Liver (tissue), 8 donors: ENCODE measurements at regions not wholly inside any gene's neighbourhood (a gene's known extent, or its start where the extent isn't known, plus 50 kb on each side); places are given as distances from the start of the nearest gene placed in this dataset.
A peak's percentile ranks its signal among the peaks of the same experiment; 100 is the strongest.

Source experiments
- DNase-seq: peaks from one replicate; pipeline ENCODE4 v3.0.0-alpha.2; 2017; ENCODE audit warnings: low spot score
- H3K27ac ChIP-seq, 2 donors: one replicate each; pipeline ENCODE4 v1.7.0; 2013; ENCODE audit warnings: inconsistent platforms in 2 of 2, low read length in 2 of 2, control low read depth in 1 of 2, low read depth in 1 of 2, mild to moderate bottlenecking in 1 of 2
- H3K27me3 ChIP-seq, 4 donors: one replicate each; pipeline versions ENCODE4 v1.6.1 to v1.7.0; 2013; ENCODE audit warnings: low read length in 3 of 4, inconsistent platforms in 1 of 4, mild to moderate bottlenecking in 1 of 4, moderate library complexity in 1 of 4; ENCODE audit not compliant: control insufficient read depth in 4 of 4, insufficient read depth in 4 of 4
- H3K36me3 ChIP-seq, 4 donors: one replicate each; pipeline versions ENCODE4 v1.6.1 to v1.7.0; 2013; ENCODE audit warnings: low read length in 3 of 4, mild to moderate bottlenecking in 3 of 4, low read depth in 1 of 4, moderate library complexity in 1 of 4; ENCODE audit not compliant: control insufficient read depth in 4 of 4, insufficient read depth in 3 of 4
- H3K4me1 ChIP-seq, 4 donors: one replicate each; pipeline versions ENCODE4 v1.6.1 to v1.7.0; 2013; ENCODE audit warnings: low read length in 3 of 4, mild to moderate bottlenecking in 3 of 4, moderate library complexity in 1 of 4; ENCODE audit not compliant: control insufficient read depth in 4 of 4, insufficient read depth in 4 of 4
- H3K4me3 ChIP-seq, 3 donors: one replicate each; pipeline versions ENCODE4 v1.6.1 to v1.7.0; 2013; ENCODE audit warnings: low read length in 3 of 3, control low read depth in 1 of 3, low read depth in 1 of 3, mild to moderate bottlenecking in 1 of 3
- H3K9ac ChIP-seq, 2 donors: one replicate each; pipeline ENCODE4 v1.7.0; 2013; ENCODE audit warnings: low read length in 2 of 2, mild to moderate bottlenecking in 2 of 2, moderate library complexity in 2 of 2, control low read depth in 1 of 2, low read depth in 1 of 2
- H3K9me3 ChIP-seq, 4 donors: one replicate each; pipeline versions ENCODE4 v1.6.1 to v1.7.0; 2013; ENCODE audit warnings: low read length in 3 of 4; ENCODE audit not compliant: control insufficient read depth in 4 of 4
- CTCF ChIP-seq: fragments of 150-350 bp; IDR thresholded peaks from 2 replicates; pipeline ENCODE4 v1.5.1; 2017; ENCODE audit warnings: improper control_type of control experiment, low read depth, low read length; ENCODE audit not compliant: missing input control
- FOXA1 ChIP-seq: IDR thresholded peaks from 2 replicates; pipeline ENCODE4 v1.6.1; 2016; ENCODE audit warnings: antibody characterized with exemption
- JUND ChIP-seq, 2 donors: IDR thresholded peaks; 2 replicates each; pipeline ENCODE4 v1.6.1; 2016; ENCODE audit warnings: antibody characterized with exemption in 2 of 2
- MAX ChIP-seq: IDR thresholded peaks from 2 replicates; pipeline ENCODE4 v1.6.1; 2016; ENCODE audit warnings: antibody characterized with exemption
- RAD21 ChIP-seq, 2 donors: IDR thresholded peaks; 2 replicates each; pipeline ENCODE4 v1.6.1; 2016; ENCODE audit warnings: antibody characterized with exemption in 2 of 2, mild to moderate bottlenecking in 2 of 2
- REST ChIP-seq: IDR thresholded peaks from 2 replicates; pipeline ENCODE4 v1.6.1; 2016; ENCODE audit warnings: antibody characterized with exemption, mild to moderate bottlenecking
- RXRA ChIP-seq, 2 donors: IDR thresholded peaks; 2 replicates each; pipeline ENCODE4 v1.6.1; 2017 to 2018; ENCODE audit warnings: antibody characterized with exemption in 2 of 2, mild to moderate bottlenecking in 1 of 2
- TAF1 ChIP-seq: conservative IDR thresholded peaks from 2 replicates; pipeline ENCODE4 v1.6.1; 2016; ENCODE audit warnings: antibody characterized with exemption, mild to moderate bottlenecking
- YY1 ChIP-seq: IDR thresholded peaks from 2 replicates; pipeline ENCODE4 v1.6.1; 2016; ENCODE audit warnings: antibody characterized with exemption, mild to moderate bottlenecking
- WGBS: extraction: QIAGEN DNeasy Blood & Tissue Kit; methylation state at CpG from one replicate; pipeline ENCODE4 v1.1.7; 2013; 5-methylcytosine and 5-hydroxymethylcytosine counted together
- donor health status: healthy.
- donor health status: healthy.
- donor health status: healthy.
- donor health status: healthy.
- donor health status: healthy.

- H3K4me1 ChIP-seq, result no peaks in the 10 kb centered on the region
- H3K27me3 ChIP-seq, result no peaks in the 10 kb centered on the region
- H3K36me3 ChIP-seq, result no peaks in the 10 kb centered on the region
- no peak overlapping the region for H3K9ac ChIP-seq
- no peak for TF ChIP-seq FOXA1
- no peak for TF ChIP-seq MAX
- TF ChIP-seq CTCF, result no peak
- no peak for TF ChIP-seq TAF1
- TF ChIP-seq JUND (IDR thresholded peaks at IDR 0.05), result no peak
- no peak for TF ChIP-seq RAD21 (IDR thresholded peaks at IDR 0.05)
- no peak for TF ChIP-seq YY1
- no peak overlapping the region for H3K27ac ChIP-seq
- H3K4me3 ChIP-seq, result no peak overlapping the region
- DNase-seq, result no peak
- no peaks in the 10 kb centered on the region for H3K9me3 ChIP-seq
- WGBS, result 92% methylated on average over 5 of the region's 5 CpGs
Measured at GRCh38 chr9:99399474-99399873, 177.4 kb downstream of the SEC61B start.

GRCh38 chr9:99400184-99400731 is 178.2 kb downstream of the SEC61B start:
- H3K9ac ChIP-seq, result no peak overlapping the region
- H3K27me3 ChIP-seq, result no peaks in the 10 kb centered on the region
- H3K4me3 ChIP-seq, result no peak overlapping the region
- no peak for DNase-seq
- H3K9me3 ChIP-seq, result no peaks in the 10 kb centered on the region
- WGBS, result 70% methylated on average over 5 of the region's 5 CpGs
- H3K36me3 ChIP-seq, result no peaks in the 10 kb centered on the region
- no peaks in the 10 kb centered on the region for H3K4me1 ChIP-seq
- H3K27ac ChIP-seq, result no peak overlapping the region
- no peak for TF ChIP-seq CTCF
- no peak for TF ChIP-seq REST
- TF ChIP-seq RXRA (IDR thresholded peaks at IDR 0.05), result peak in 1 of 2 donors; percentile 45
